ENCODE measurements at regions not wholly inside any gene's neighbourhood (a gene's known extent, or its start where the extent isn't known, plus 50 kb on each side); places are given as distances from the start of the nearest gene placed in this dataset.

DNA sequence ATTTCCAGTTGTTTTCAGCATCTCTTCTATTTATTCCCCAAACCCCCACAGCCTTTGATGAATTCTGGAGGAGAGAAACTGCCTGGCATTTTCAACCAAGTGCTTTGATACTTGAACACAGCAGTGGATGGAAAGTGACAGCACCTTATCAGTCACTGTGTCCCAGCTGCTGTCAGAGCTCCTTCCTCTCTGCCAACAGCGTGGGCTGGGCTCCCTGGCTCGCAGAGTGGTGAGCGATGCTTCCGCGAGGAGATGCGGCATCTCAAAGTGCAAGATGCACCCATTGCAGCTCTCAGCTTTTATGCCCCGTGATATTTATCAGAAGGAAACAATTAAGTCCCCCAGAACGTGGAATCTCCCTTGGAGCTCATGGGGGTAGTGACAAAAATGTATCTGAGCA, 72.6 kb upstream of the TCL1A start:
- TF ChIP-seq HDAC2 (IDR thresholded peaks at IDR 0.05; ENCODE audit: borderline replicate concordance in 1 of 2, low read depth in 2 of 2, low read length in 2 of 2) = no peak
- no peak for TF ChIP-seq SIRT6 (IDR thresholded peaks at IDR 0.05; ENCODE audit: low read length)
- TF ChIP-seq RAD21 (IDR thresholded peaks at IDR 0.05 in 1 of 2, conservative IDR thresholded peaks at IDR 0.05 in 1 of 2; ENCODE audit: low read depth in 2 of 2, low read length in 2 of 2) = no peak
- Histone ChIP-seq H3K18ac (ENCODE audit: extremely low read depth, low read length) (no peak overlapping the region), H3K27me3 (replicated peaks in 1 of 4; ENCODE audit: control insufficient read depth in 3 of 4, extremely low read depth in 1 of 4, insufficient read depth in 3 of 4, low read length in 3 of 4) (no peaks in the 10 kb centered on the region; a peak in 1 of 7 replicates), H3K4me1 (replicated peaks in 1 of 4; ENCODE audit: control insufficient read depth in 3 of 4, insufficient read depth in 4 of 4, low read length in 3 of 4) (no peaks in the 10 kb centered on the region), H3K9ac (replicated peaks in 1 of 4; ENCODE audit: extremely low read depth in 1 of 4, low read depth in 3 of 4, low read length in 3 of 4) (no peak overlapping the region), H3K4me2 (ENCODE audit: insufficient read depth in 1 of 2, low read depth in 2 of 2, low read length in 2 of 2) (no peak overlapping the region), H3K23me2 (ENCODE audit: low read depth, low read length) (no peaks in the 10 kb centered on the region), H4K20me1 (replicated peaks in 1 of 2; ENCODE audit: control insufficient read depth in 1 of 2, insufficient read depth in 2 of 2, low read length in 2 of 2) (peaks cover 0 to 1% of the 10 kb centered on the region in 2 experiments), H2AK5ac (ENCODE audit: low read depth, low read length) (no peak overlapping the region), H3K79me1 (ENCODE audit: low read depth, low read length) (no peaks in the 10 kb centered on the region; the same call in 1 of the 2 replicates), H3K4me3 (ENCODE audit: extremely low read depth in 1 of 4, insufficient read depth in 2 of 4, low read depth in 3 of 4, low read length in 4 of 4) (no peak overlapping the region), H2BK12ac (ENCODE audit: low read depth, low read length) (no peak overlapping the region), H4K5ac (ENCODE audit: insufficient read length, low read depth, low read length) (no peak overlapping the region), H2BK120ac (replicated peaks; ENCODE audit: low read depth, low read length) (no peak overlapping the region), H2BK20ac (ENCODE audit: low read length) (no peak overlapping the region), H3K4ac (replicated peaks; ENCODE audit: insufficient read length, low read depth, low read length) (no peak overlapping the region), H2BK5ac (ENCODE audit: low read depth, low read length) (no peak overlapping the region), H4K91ac (replicated peaks; ENCODE audit: insufficient read length, low read length) (no peak overlapping the region), H3K79me2 (ENCODE audit: control insufficient read depth in 1 of 2, insufficient read depth in 2 of 2, low read length in 2 of 2) (no peaks in the 10 kb centered on the region), H3K27ac (ENCODE audit: low read depth, low read length) (no peak overlapping the region), H3K56ac (replicated peaks; ENCODE audit: insufficient read length, low read depth, low read length) (no peak overlapping the region), H3K9me3 (ENCODE audit: insufficient read depth in 2 of 2, low read depth in 1 of 2, low read length in 1 of 2) (no peaks in the 10 kb centered on the region), H2AFZ (ENCODE audit: low read length) (no peak overlapping the region), H3K14ac (ENCODE audit: insufficient read length) (no peak overlapping the region), H3K23ac (ENCODE audit: insufficient read length) (no peak overlapping the region), H2BK15ac (ENCODE audit: low read length) (no peak overlapping the region), H4K8ac (ENCODE audit: extremely low read depth, insufficient read depth, low read length) (no peak overlapping the region), H3K36me3 (ENCODE audit: control insufficient read depth in 2 of 4, insufficient read depth in 4 of 4, low read length in 3 of 4) (no peaks in the 10 kb centered on the region)
- ChIA-PET POLR2A (ENCODE audit: partially characterized antibody) (no interaction called here), CTCF (ENCODE audit: partially characterized antibody) (interaction anchor here (1.9 kb wide), 1 partner anchor 13 kb away, joined by 10 read pairs; no protein-coding TSS in a partner anchor)
- FAIRE-seq = no peak
- no peak for DNase-seq (ENCODE audit: low read depth in 1 of 2, low spot score in 2 of 2)
- 86% methylated on average over 7 of the region's 8 CpGs; no CpG with 5 or more reads in 1 of the 2 experiments for WGBS, 2 experiments (ENCODE audit: extremely low coverage in 1 of 2, insufficient coverage in 1 of 2, insufficient read length in 1 of 2, insufficient replicate concordance in 2 of 2, low coverage in 1 of 2, low lambda C conversion rate in 2 of 2, missing lambda C conversion rate in 1 of 2)

Measured in H1 (cell line).